ENCODE measurements at regions not wholly inside any gene's neighbourhood (a gene's known extent, or its start where the extent isn't known, plus 50 kb on each side); places are given as distances from the start of the nearest gene placed in this dataset.

DNA sequence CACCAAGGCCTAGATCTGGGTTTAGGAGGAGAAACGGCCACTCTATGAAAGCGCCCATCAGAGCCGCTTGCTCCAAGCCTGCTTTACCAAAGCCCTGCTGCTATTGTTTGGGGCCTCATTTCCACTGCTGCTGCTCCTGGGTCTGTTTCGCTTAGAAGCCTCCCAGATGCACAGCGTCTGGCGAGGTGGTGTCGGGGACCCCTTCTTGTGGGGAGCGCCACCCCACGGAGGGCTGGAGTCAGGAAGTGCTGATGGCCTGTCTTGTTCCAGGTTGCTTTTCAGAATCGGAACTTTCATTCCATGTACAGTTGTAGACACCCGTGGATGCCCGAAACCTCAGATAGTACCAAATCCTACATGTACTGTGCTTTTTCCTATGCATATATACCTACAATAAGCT is 204.9 kb upstream of the TWIST2 start:
- H3K27ac Mint-ChIP-seq: no peak overlapping the region
- H3K4me1 Mint-ChIP-seq: peaks cover 17% of the 10 kb centered on the region
- H3K4me3 Mint-ChIP-seq: no peak overlapping the region
- no peak for DNase-seq
- no peaks in the 10 kb centered on the region for H3K36me3 Mint-ChIP-seq (ENCODE audit: low read depth)
- TF ChIP-seq CTCF (IDR thresholded peaks at IDR 0.05): no peak
- no peaks in the 10 kb centered on the region for H3K9me3 Mint-ChIP-seq
- peaks cover 15% of the 10 kb centered on the region for H3K27me3 Mint-ChIP-seq (ENCODE audit: low read depth, poor library complexity)

- no peak for TF ChIP-seq CTCF (IDR thresholded peaks at IDR 0.05)
- no peaks in the 10 kb centered on the region for H3K36me3 Mint-ChIP-seq (ENCODE audit: low read depth)
- peaks cover 11% of the 10 kb centered on the region for H3K27me3 Mint-ChIP-seq (ENCODE audit: low read depth, poor library complexity)
- no peak overlapping the region for H3K4me3 Mint-ChIP-seq
- peaks cover 17% of the 10 kb centered on the region for H3K4me1 Mint-ChIP-seq
- no peaks in the 10 kb centered on the region for H3K9me3 Mint-ChIP-seq
- DNase-seq: no peak
- H3K27ac Mint-ChIP-seq: no peak overlapping the region
Observed at GRCh38 chr2:238643400-238643907, 204.4 kb upstream of the TWIST2 start.

- Mint-ChIP-seq H3K4me3 (no peak overlapping the region), H3K27ac (peak overlapping the region; percentile 35), H3K4me1 (peaks cover 17% of the 10 kb centered on the region), H3K27me3 (ENCODE audit: low read depth, poor library complexity) (peaks cover 11% of the 10 kb centered on the region), H3K36me3 (ENCODE audit: low read depth) (no peaks in the 10 kb centered on the region), H3K9me3 (no peaks in the 10 kb centered on the region)
- TF ChIP-seq CTCF (IDR thresholded peaks at IDR 0.05): no peak
- no peak for DNase-seq
Observed at GRCh38 chr2:238644095-238645081, 203.5 kb upstream of the TWIST2 start.

DNA sequence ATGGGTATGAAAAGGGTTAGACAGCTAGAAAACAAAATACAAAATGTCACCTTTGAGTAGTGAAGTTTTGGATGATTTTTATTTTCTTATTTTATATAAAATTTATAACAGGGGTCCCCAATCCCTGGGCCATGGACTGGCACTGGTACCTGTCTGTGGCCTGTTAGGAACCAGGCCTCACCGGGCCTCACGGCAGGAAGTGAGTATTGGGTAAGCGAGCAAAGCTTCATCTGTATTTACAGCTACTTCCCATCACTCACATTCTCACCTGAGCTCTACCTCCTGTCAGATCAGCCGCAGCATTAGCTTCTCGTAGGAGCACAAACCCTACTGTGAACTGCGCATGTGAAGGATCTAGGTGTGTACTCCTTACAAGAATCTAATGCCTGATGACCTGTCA is 202.8 kb upstream of the TWIST2 start:
- Mint-ChIP-seq H3K9me3 (no peaks in the 10 kb centered on the region), H3K4me3 (no peak overlapping the region), H3K27ac (no peak overlapping the region), H3K4me1 (peaks cover 17% of the 10 kb centered on the region), H3K27me3 (ENCODE audit: low read depth, poor library complexity) (peaks cover 7% of the 10 kb centered on the region), H3K36me3 (ENCODE audit: low read depth) (no peaks in the 10 kb centered on the region)
- TF ChIP-seq CTCF (IDR thresholded peaks at IDR 0.05): no peak
- no peak for DNase-seq

- DNase-seq: no peak
- Mint-ChIP-seq H3K4me3 (no peak overlapping the region), H3K4me1 (peaks cover 17% of the 10 kb centered on the region), H3K36me3 (ENCODE audit: low read depth) (no peaks in the 10 kb centered on the region), H3K9me3 (no peaks in the 10 kb centered on the region), H3K27ac (no peak overlapping the region), H3K27me3 (ENCODE audit: low read depth, poor library complexity) (peaks cover 4% of the 10 kb centered on the region)
- no peak for TF ChIP-seq CTCF (IDR thresholded peaks at IDR 0.05)
Observed at GRCh38 chr2:238645716-238646115, 202.2 kb upstream of the TWIST2 start.
